ENCODE measurements at regions not wholly inside any gene's neighbourhood (a gene's known extent, or its start where the extent isn't known, plus 50 kb on each side); places are given as distances from the start of the nearest gene placed in this dataset.

GRCh38 chr15:47405365-47406162 is 311.7 kb upstream of the SEMA6D start:
- no peak for TF ChIP-seq CTCF (conservative IDR thresholded peaks at IDR 0.05; ENCODE audit: low read depth, low read length)
- no peak for TF ChIP-seq POLR2A (IDR thresholded peaks at IDR 0.05; ENCODE audit: low read depth, low read length)
- no peak for TF ChIP-seq FOS (IDR thresholded peaks at IDR 0.05; ENCODE audit: low read depth, low read length)
- TF ChIP-seq RAD21 (IDR thresholded peaks at IDR 0.05; ENCODE audit: low read length), result no peak
- TF ChIP-seq MXI1 (IDR thresholded peaks at IDR 0.05; ENCODE audit: borderline replicate concordance, low read depth, low read length), result no peak
- TF ChIP-seq MAFK (IDR thresholded peaks at IDR 0.05; ENCODE audit: low read depth, low read length), result no peak

All from IMR-90 (cell line).